ENCODE measurements at regions not wholly inside any gene's neighbourhood (a gene's known extent, or its start where the extent isn't known, plus 50 kb on each side); places are given as distances from the start of the nearest gene placed in this dataset.

GRCh38 chr15:69980341-69981059 is 117.2 kb downstream of the TLE3 start:
- H3K4me3 ChIP-seq (ENCODE audit: insufficient read depth, low read depth, low read length): no peak overlapping the region
- DNase-seq: no peak
- H3K27me3 ChIP-seq (ENCODE audit: control insufficient read depth, insufficient read depth, low read length): no peaks in the 10 kb centered on the region; the same call in 1 of the 2 replicates
- no peaks in the 10 kb centered on the region for H3K36me3 ChIP-seq (replicated peaks; ENCODE audit: control insufficient read depth, insufficient read depth, low read length)

GRCh38 chr15:69982037-69982436 is 115.7 kb downstream of the TLE3 start:
- DNase-seq: no peak
- H3K36me3 ChIP-seq (replicated peaks; ENCODE audit: control insufficient read depth, insufficient read depth, low read length): no peaks in the 10 kb centered on the region
- no peak overlapping the region for H3K4me3 ChIP-seq (ENCODE audit: insufficient read depth, low read depth, low read length)
- H3K27me3 ChIP-seq (ENCODE audit: control insufficient read depth, insufficient read depth, low read length): no peaks in the 10 kb centered on the region

DNA sequence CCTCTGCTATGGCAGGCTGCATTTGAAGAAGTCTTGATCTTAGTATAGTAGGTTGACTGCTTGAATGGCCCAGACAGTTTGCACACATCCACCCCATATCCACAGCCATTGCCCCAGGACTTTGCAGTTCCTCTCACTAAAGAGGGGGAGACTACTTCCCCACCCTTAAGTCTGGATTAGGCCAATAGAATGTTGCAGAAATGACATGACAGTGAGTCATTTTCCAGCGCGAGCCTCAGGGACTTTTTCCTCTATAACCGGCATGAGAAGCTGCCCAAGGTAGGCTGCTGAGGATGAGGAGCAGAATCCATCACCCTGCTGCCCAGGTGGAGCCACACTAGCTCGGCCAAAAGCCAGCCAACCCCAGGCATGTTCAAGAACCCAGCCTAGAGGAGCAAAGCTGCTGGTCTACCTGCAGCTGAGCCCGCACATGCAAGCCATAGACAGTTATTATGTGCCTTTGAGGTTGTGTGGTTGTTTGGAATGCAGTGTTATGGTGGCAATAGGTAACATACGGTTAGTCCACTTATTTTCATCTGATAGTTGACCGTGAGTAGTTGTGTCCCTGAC is 113.9 kb downstream of the TLE3 start:
- H3K36me3 ChIP-seq (replicated peaks; ENCODE audit: control insufficient read depth, insufficient read depth, low read length): no peaks in the 10 kb centered on the region
- H3K27me3 ChIP-seq (ENCODE audit: control insufficient read depth, insufficient read depth, low read length): no peaks in the 10 kb centered on the region

GRCh38 chr15:69987492-69988489 is 109.9 kb downstream of the TLE3 start:
- Histone ChIP-seq H3K27me3 (ENCODE audit: control insufficient read depth, insufficient read depth, low read length) (no peaks in the 10 kb centered on the region), H3K36me3 (replicated peaks; ENCODE audit: control insufficient read depth, insufficient read depth, low read length) (no peaks in the 10 kb centered on the region), H3K4me3 (ENCODE audit: insufficient read depth, low read depth, low read length) (no peak overlapping the region)
- DNase-seq: peak; percentile 6

More for the DNA sequence above, 113.9 kb downstream of the TLE3 start:
- DNase-seq: no peak
- H3K4me3 ChIP-seq (ENCODE audit: insufficient read depth, low read depth, low read length): no peak overlapping the region

- no peaks in the 10 kb centered on the region for H3K36me3 ChIP-seq (replicated peaks; ENCODE audit: control insufficient read depth, insufficient read depth, low read length)
- DNase-seq: peak; percentile 73
- no peaks in the 10 kb centered on the region for H3K27me3 ChIP-seq (ENCODE audit: control insufficient read depth, insufficient read depth, low read length)
- no peak overlapping the region for H3K4me3 ChIP-seq (ENCODE audit: insufficient read depth, low read depth, low read length)
Observed at GRCh38 chr15:69988541-69989225, 109.0 kb downstream of the TLE3 start.

DNA sequence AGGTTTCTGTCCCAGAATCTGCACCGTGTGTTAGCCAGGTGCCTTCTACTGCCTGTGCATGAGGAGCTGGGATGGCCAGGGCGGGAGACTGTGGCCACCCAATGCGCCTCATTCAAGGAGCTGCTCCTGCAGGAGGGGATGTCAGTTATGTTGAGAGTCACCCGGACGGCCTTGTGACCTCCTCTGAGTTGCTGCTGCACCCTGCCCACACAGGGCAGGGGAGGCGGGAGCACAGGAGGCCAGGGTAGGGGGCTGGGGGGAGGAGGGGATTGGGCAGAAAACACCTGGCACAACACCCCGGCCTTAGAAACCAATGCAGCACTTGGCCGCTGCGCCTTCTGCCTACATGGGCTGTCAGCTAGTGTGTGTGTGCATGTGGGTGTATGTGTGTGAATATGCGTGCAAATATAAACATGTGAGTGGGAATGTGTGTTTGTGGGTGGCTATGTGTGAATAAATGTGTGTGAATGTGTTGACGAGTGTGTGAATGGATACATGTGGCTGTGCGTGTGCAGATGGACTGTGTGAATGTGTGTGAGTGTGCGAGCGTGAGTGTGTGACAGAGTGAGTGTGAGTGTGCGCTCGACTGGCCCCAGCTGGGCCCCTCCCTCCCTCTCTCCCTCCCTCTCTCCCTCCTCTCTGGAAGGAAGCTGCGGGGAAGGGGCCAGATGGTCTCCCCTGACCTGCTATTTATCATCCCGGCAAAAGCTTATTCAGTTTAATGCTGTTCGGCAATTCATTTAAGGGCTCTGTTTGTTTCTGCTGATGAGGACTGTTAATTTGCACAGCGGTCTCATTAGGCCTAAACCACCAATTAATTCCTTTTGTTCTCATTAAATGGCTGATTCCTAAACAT is 106.9 kb downstream of the TLE3 start:
- H3K36me3 ChIP-seq (replicated peaks; ENCODE audit: control insufficient read depth, insufficient read depth, low read length): no peaks in the 10 kb centered on the region
- H3K27me3 ChIP-seq (ENCODE audit: control insufficient read depth, insufficient read depth, low read length): no peaks in the 10 kb centered on the region
- H3K4me3 ChIP-seq (ENCODE audit: insufficient read depth, low read depth, low read length): no peak overlapping the region
- peak; percentile 50 for DNase-seq

- no peaks in the 10 kb centered on the region for H3K27me3 ChIP-seq (ENCODE audit: control insufficient read depth, insufficient read depth, low read length)
- H3K4me3 ChIP-seq (ENCODE audit: insufficient read depth, low read depth, low read length): no peak overlapping the region
- DNase-seq: peak; percentile 70
- H3K36me3 ChIP-seq (replicated peaks; ENCODE audit: control insufficient read depth, insufficient read depth, low read length): no peaks in the 10 kb centered on the region
Observed at GRCh38 chr15:69991551-69991980, 106.2 kb downstream of the TLE3 start.

DNA sequence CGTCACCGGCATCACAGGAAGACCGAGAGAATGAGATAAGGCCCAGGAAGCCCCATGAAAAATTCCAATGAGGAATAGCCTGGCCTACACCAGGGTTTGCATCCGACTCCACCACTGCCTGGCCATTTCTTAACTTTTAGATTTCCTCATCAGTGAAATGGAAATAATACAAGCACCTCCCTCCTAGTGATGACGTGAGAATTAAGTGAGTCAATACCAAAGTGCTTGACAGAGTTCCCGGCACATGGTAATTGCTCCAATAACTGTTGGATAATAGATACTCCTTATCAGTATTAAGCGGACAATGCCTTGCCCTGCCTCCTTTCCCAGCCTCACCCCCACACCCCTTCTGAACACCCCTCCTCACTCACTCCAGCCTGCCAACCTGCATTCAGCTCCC is 105.4 kb downstream of the TLE3 start:
- H3K4me3 ChIP-seq (ENCODE audit: insufficient read depth, low read depth, low read length): no peak overlapping the region
- no peak for DNase-seq
- H3K27me3 ChIP-seq (ENCODE audit: control insufficient read depth, insufficient read depth, low read length): no peaks in the 10 kb centered on the region
- H3K36me3 ChIP-seq (replicated peaks; ENCODE audit: control insufficient read depth, insufficient read depth, low read length): no peaks in the 10 kb centered on the region

- no peaks in the 10 kb centered on the region for H3K27me3 ChIP-seq (ENCODE audit: control insufficient read depth, insufficient read depth, low read length)
Observed at GRCh38 chr15:69994429-69995205, 103.1 kb downstream of the TLE3 start.

GRCh38 chr15:69996321-69997160 is 101.2 kb downstream of the TLE3 start:
- DNase-seq: no peak
- no peak overlapping the region for H3K4me3 ChIP-seq (ENCODE audit: insufficient read depth, low read depth, low read length)
- no peaks in the 10 kb centered on the region for H3K36me3 ChIP-seq (replicated peaks; ENCODE audit: control insufficient read depth, insufficient read depth, low read length)
- no peaks in the 10 kb centered on the region for H3K27me3 ChIP-seq (ENCODE audit: control insufficient read depth, insufficient read depth, low read length)

More at GRCh38 chr15:69994429-69995205, 103.1 kb downstream of the TLE3 start:
- DNase-seq: no peak
- H3K36me3 ChIP-seq (replicated peaks; ENCODE audit: control insufficient read depth, insufficient read depth, low read length): no peaks in the 10 kb centered on the region
- no peak overlapping the region for H3K4me3 ChIP-seq (ENCODE audit: insufficient read depth, low read depth, low read length)

DNA sequence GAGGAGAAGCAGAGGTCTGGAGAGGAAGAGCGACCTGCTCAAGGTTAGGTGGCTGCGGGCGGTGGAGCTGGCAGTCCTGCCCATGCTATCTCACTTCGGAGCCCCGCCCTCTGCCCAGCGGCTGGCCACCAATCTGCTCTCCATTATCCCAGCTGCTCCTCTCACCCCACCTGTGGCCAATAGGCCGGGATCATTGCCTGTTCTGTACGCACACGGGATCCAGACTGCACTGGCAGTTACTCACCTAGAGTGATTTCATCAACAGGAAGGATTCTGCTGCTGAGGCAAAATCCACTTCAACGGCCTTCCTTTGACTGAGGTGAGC is 100.6 kb downstream of the TLE3 start:
- Histone ChIP-seq H3K36me3 (replicated peaks; ENCODE audit: control insufficient read depth, insufficient read depth, low read length) (no peaks in the 10 kb centered on the region), H3K27me3 (ENCODE audit: control insufficient read depth, insufficient read depth, low read length) (no peaks in the 10 kb centered on the region), H3K4me3 (ENCODE audit: insufficient read depth, low read depth, low read length) (no peak overlapping the region)
- DNase-seq: no peak
